ENCODE measurements at regions not wholly inside any gene's neighbourhood (a gene's known extent, or its start where the extent isn't known, plus 50 kb on each side); places are given as distances from the start of the nearest gene placed in this dataset.
"Not testable (repeated sequence)": the region's sequence is repeated elsewhere in the genome, so short reads cannot be mapped to it uniquely, and the experiment has no call there.

GRCh38 chr4:98828801-98829200 is 100.1 kb downstream of the EIF4E start:
- Histone ChIP-seq H3K9me3 (no peaks in the 10 kb centered on the region), H3K27me3 (no peaks in the 10 kb centered on the region), H3K27ac (no peak overlapping the region), H3K36me3 (no peaks in the 10 kb centered on the region), H3K4me1 (no peaks in the 10 kb centered on the region), H3K4me3 (no peak overlapping the region)
- no peak for TF ChIP-seq CTCF (IDR thresholded peaks at IDR 0.05)
- no peak for DNase-seq (ENCODE audit: low spot score in 2 of 2)
- intact Hi-C loops (cut with DNase I): no loop called here

DNA sequence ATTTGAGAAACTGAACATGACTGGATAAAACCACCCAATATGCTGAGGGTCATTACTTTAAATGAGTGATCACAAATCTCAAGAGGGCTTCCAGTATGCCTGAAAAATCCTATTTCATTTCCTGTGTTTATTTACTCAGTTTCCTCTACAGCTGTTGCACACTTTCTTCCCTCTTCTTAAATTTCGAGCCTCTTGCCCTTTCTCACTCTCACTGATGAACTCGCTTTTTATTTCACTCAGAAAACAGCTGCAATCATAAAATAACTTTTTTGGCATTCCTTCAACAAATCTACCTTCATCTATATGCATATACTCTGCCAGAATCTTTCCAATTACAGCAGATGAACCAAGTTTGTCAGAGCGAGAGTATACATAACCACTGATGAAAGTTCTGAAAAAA is 101.3 kb downstream of the EIF4E start:
- H3K36me3 ChIP-seq: no peaks in the 10 kb centered on the region
- intact Hi-C loops (cut with DNase I): no loop called here

DNA sequence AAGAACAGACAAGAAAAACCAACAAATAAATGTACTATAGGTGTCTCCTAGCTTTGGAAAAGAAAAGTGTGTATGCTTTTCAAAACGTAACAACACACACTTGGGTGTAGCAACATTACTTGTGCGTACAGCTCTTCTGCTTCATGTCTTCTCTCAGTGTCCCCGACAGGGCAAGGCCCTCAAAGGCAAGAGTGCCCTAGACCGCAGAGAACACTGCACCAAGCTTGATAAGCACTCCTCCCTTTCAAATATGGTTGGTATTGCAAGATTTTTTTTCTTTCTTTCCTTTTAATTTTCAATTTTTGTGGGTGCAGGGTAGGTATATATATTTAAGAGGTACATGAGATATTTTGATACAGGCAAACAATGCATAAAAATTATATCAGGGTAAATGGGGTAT is 106.8 kb downstream of the EIF4E start:
- DNase-seq (ENCODE audit: low spot score in 2 of 2): no peak
- intact Hi-C loops (cut with DNase I): no loop called here

More for the DNA sequence above, 101.3 kb downstream of the EIF4E start:
- Histone ChIP-seq H3K4me3 (no peak overlapping the region), H3K27ac (no peak overlapping the region), H3K4me1 (no peaks in the 10 kb centered on the region), H3K27me3 (no peaks in the 10 kb centered on the region), H3K9me3 (no peaks in the 10 kb centered on the region)
- no peak for DNase-seq (ENCODE audit: low spot score in 2 of 2)
- no peak for TF ChIP-seq CTCF (IDR thresholded peaks at IDR 0.05)

DNA sequence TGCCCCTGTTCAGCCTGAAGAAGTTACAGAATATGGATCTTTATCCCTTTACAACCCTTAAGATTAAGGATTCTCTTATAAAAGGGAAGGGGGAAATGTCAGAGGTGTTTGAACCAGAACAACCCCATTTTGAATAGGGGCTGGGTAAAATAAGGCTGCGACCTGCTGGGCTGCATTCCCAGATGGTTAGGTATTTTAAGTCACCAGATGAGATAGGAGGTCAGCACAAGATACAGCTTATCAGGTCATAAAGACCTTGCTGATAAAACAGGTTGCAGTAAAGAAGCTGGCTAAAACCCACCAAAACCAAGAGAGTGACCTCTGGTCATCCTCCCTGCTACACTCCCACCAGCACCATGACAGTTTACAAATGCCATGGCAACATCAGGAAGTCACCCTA is 110.8 kb downstream of the EIF4E start:
- H3K9me3 ChIP-seq; DNase-seq (ENCODE audit: low spot score in 2 of 2); intact Hi-C loops (cut with DNase I); H3K27ac ChIP-seq; H3K4me1 ChIP-seq; H3K36me3 ChIP-seq; H3K4me3 ChIP-seq; H3K27me3 ChIP-seq: not testable (repeated sequence)

More for the DNA sequence above, 106.8 kb downstream of the EIF4E start:
- Histone ChIP-seq H3K4me3 (no peak overlapping the region), H3K27me3 (no peaks in the 10 kb centered on the region), H3K36me3 (no peaks in the 10 kb centered on the region), H3K9me3 (no peaks in the 10 kb centered on the region), H3K27ac (no peak overlapping the region), H3K4me1 (no peaks in the 10 kb centered on the region)
- no peak for TF ChIP-seq CTCF (IDR thresholded peaks at IDR 0.05)

GRCh38 chr4:98816816-98817215 is 112.1 kb downstream of the EIF4E start:
- intact Hi-C loops (cut with DNase I): no loop called here
- Histone ChIP-seq H3K27me3 (no peaks in the 10 kb centered on the region), H3K4me1 (no peaks in the 10 kb centered on the region), H3K4me3 (no peak overlapping the region), H3K27ac (no peak overlapping the region), H3K9me3 (no peaks in the 10 kb centered on the region), H3K36me3 (no peaks in the 10 kb centered on the region)
- TF ChIP-seq CTCF (IDR thresholded peaks at IDR 0.05): no peak
- DNase-seq (ENCODE audit: low spot score in 2 of 2): no peak

DNA sequence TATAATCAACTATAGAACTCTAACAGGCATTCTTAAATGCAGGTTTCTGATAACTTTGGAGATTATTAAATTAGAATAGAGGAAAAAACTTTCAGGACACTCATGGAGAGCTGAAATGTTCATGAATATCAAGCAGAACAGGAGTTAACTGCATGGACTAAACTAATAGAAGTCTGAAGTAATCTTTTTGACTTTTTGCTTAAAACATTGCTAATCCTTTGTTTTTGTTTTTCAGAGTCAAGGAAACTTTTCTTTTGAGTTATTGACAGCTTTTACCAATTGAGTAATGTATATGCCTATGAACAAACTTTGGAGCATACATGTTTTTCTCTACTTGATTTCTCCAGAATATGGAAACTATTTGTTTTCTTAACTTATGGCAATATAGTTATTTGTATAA is 112.5 kb downstream of the EIF4E start:
- Histone ChIP-seq H3K9me3 (no peaks in the 10 kb centered on the region), H3K4me3 (no peak overlapping the region), H3K4me1 (no peaks in the 10 kb centered on the region), H3K27me3 (no peaks in the 10 kb centered on the region), H3K27ac (no peak overlapping the region), H3K36me3 (no peaks in the 10 kb centered on the region)
- intact Hi-C loops (cut with DNase I): no loop called here
- DNase-seq (ENCODE audit: low spot score in 2 of 2): no peak
- TF ChIP-seq CTCF (IDR thresholded peaks at IDR 0.05): no peak
